ENCODE measurements at regions not wholly inside any gene's neighbourhood (a gene's known extent, or its start where the extent isn't known, plus 50 kb on each side); places are given as distances from the start of the nearest gene placed in this dataset.
"Not testable (repeated sequence)": the region's sequence is repeated elsewhere in the genome, so short reads cannot be mapped to it uniquely, and the experiment has no call there.

- TF ChIP-seq ZSCAN5A (CRISPR knock-in tag; IDR thresholded peaks at IDR 0.05; ENCODE audit: borderline replicate concordance) = no peak
- no peak for TF ChIP-seq ZNF619 (CRISPR knock-in tag; IDR thresholded peaks at IDR 0.05)
Observed at GRCh38 chr10:63692220-63692896, 171.2 kb downstream of the REEP3 start (continued).

- H3K9me3 ChIP-seq (ENCODE audit: low read length); H3K27me3 ChIP-seq (ENCODE audit: control insufficient read depth in 1 of 2, insufficient read depth in 2 of 2, low read length in 2 of 2); H3K79me2 ChIP-seq (ENCODE audit: insufficient read depth, low read length); H3K9ac ChIP-seq (ENCODE audit: insufficient read depth, low read depth, low read length); H3K4me2 ChIP-seq (ENCODE audit: low read depth, low read length); intact Hi-C loops (cut with micrococcal nuclease; ENCODE audit: unreplicated experiment); H3K27ac ChIP-seq (ENCODE audit: extremely low read length, insufficient read depth, low read length); H3K4me3 ChIP-seq (replicated peaks in 1 of 3; ENCODE audit: insufficient read depth in 1 of 3, low read depth in 2 of 3, low read length in 3 of 3); in situ Hi-C loops (cut with HindIII; ENCODE audit: extremely low pct_ligation_motif_present, low pct_unique_long_range_greater_than_20kb); H4K20me1 ChIP-seq (ENCODE audit: insufficient read depth, low read length); ATAC-seq; BruUV-seq (replicated peaks); POLR2A ChIA-PET; FAIRE-seq; H2AFZ ChIP-seq (ENCODE audit: low read length); H3K36me3 ChIP-seq (replicated peaks in 1 of 2; ENCODE audit: control insufficient read depth in 1 of 2, insufficient read depth in 2 of 2, low read length in 2 of 2); CTCF ChIA-PET (ENCODE audit: low intra/inter-chr PET ratio, low total read pairs); H3K4me1 ChIP-seq (ENCODE audit: insufficient read depth, low read length); DNase-seq (ENCODE audit: low spot score): not testable (repeated sequence)
- WGBS (ENCODE audit: low lambda C conversion rate) = 0% methylated on average over 1 of the region's 1 CpG
Observed at GRCh38 chr10:63693021-63693420, 171.8 kb downstream of the REEP3 start.

GRCh38 chr10:63696205-63696604 is 175.0 kb downstream of the REEP3 start:
- H3K27ac ChIP-seq (ENCODE audit: extremely low read length, insufficient read depth, low read length) = no peak overlapping the region
- H3K4me1 ChIP-seq (ENCODE audit: insufficient read depth, low read length) = no peaks in the 10 kb centered on the region
- no peak overlapping the region for H3K4me2 ChIP-seq (ENCODE audit: low read depth, low read length)
- no peak overlapping the region for H3K4me3 ChIP-seq (replicated peaks in 1 of 3; ENCODE audit: insufficient read depth in 1 of 3, low read depth in 2 of 3, low read length in 3 of 3)
- no peak for FAIRE-seq
- no peaks in the 10 kb centered on the region for H3K27me3 ChIP-seq (ENCODE audit: control insufficient read depth in 1 of 2, insufficient read depth in 2 of 2, low read length in 2 of 2)
- H3K79me2 ChIP-seq (ENCODE audit: insufficient read depth, low read length) = no peaks in the 10 kb centered on the region
- H2AFZ ChIP-seq (ENCODE audit: low read length) = no peak overlapping the region
- H3K9me3 ChIP-seq (ENCODE audit: low read length) = no peaks in the 10 kb centered on the region
- WGBS (ENCODE audit: low lambda C conversion rate) = 49% methylated on average over 3 of the region's 3 CpGs
- H3K36me3 ChIP-seq (replicated peaks in 1 of 2; ENCODE audit: control insufficient read depth in 1 of 2, insufficient read depth in 2 of 2, low read length in 2 of 2) = no peaks in the 10 kb centered on the region
- intact Hi-C loops (cut with micrococcal nuclease; ENCODE audit: unreplicated experiment) (no loop called here), in situ Hi-C loops (cut with HindIII; ENCODE audit: extremely low pct_ligation_motif_present, low pct_unique_long_range_greater_than_20kb) (no loop called here)
- POLR2A ChIA-PET = no interaction called here
- BruUV-seq (replicated peaks) = no TSS peak
- no peak for ATAC-seq
- CTCF ChIA-PET (ENCODE audit: low intra/inter-chr PET ratio, low total read pairs) = no interaction called here
- no peaks in the 10 kb centered on the region for H4K20me1 ChIP-seq (ENCODE audit: insufficient read depth, low read length)
- H3K9ac ChIP-seq (ENCODE audit: insufficient read depth, low read depth, low read length) = no peak overlapping the region
- DNase-seq (ENCODE audit: low spot score) = no peak
- TF ChIP-seq ZNF160 (CRISPR knock-in tag; IDR thresholded peaks at IDR 0.05) (no peak), ZNF282 (IDR thresholded peaks at IDR 0.05; ENCODE audit: partially characterized antibody) (no peak), ZMAT3 (CRISPR knock-in tag; conservative IDR thresholded peaks at IDR 0.05) (no peak), KMT2B (CRISPR knock-in tag; IDR thresholded peaks at IDR 0.05) (no peak), SP1 (IDR thresholded peaks at IDR 0.05) (no peak), SP1 (CRISPR knock-in tag; IDR thresholded peaks at IDR 0.05) (no peak), SRY (CRISPR knock-in tag; IDR thresholded peaks at IDR 0.05) (no peak), BHLHE40 (IDR thresholded peaks at IDR 0.05; ENCODE audit: low read length) (no peak), MAFF (IDR thresholded peaks at IDR 0.05; ENCODE audit: low read depth, low read length) (no peak), REXO4 (CRISPR knock-in tag; IDR thresholded peaks at IDR 0.05; ENCODE audit: borderline replicate concordance) (no peak), ZNF512 (CRISPR knock-in tag; IDR thresholded peaks at IDR 0.05) (no peak), TFE3 (CRISPR knock-in tag; IDR thresholded peaks at IDR 0.05) (no peak)

Measured in HepG2 (cell line).